Smooth muscle cell (in vitro differentiated cells): ENCODE measurements at regions not wholly inside any gene's neighbourhood (a gene's known extent, or its start where the extent isn't known, plus 50 kb on each side); places are given as distances from the start of the nearest gene placed in this dataset.

Experiments
- DNase-seq: peaks from one replicate; lab custom pipeline; 2025; ENCODE audit not compliant: unreplicated experiment; lab: John Stamatoyannopoulos, UW
- H2AFZ ChIP-seq: fragments of 200-600 bp; sonication (generic); 2 replicates; pipeline ENCODE4 v1.6.0; 2016; ENCODE audit warnings: antibody characterized with exemption, low read depth, mild to moderate bottlenecking
- H3F3A ChIP-seq: fragments of 200-600 bp; sonication (generic); 2 replicates; pipeline ENCODE4 v1.6.0; 2017; ENCODE audit warnings: antibody characterized with exemption, low read depth
- H3K27ac ChIP-seq: fragments of 200-600 bp; sonication (generic); 2 replicates; pipeline ENCODE4 v1.5.1; 2016; ENCODE audit warnings: low read depth, mild to moderate bottlenecking
- H3K27me3 ChIP-seq: fragments of 200-600 bp; sonication (generic); 2 replicates; pipeline ENCODE4 v1.6.1; 2016; ENCODE audit warnings: low read depth, mild to moderate bottlenecking
- H3K36me3 ChIP-seq: fragments of 200-600 bp; sonication (generic); 2 replicates; pipeline ENCODE4 v1.5.1; 2016; ENCODE audit warnings: low read depth
- H3K4me1 ChIP-seq: fragments of 200-600 bp; sonication (generic); 2 replicates; pipeline ENCODE4 v1.5.1; 2016; ENCODE audit warnings: low read depth
- H3K4me2 ChIP-seq: fragments of 200-600 bp; sonication (generic); 2 replicates; pipeline ENCODE4 v1.6.0; 2016; ENCODE audit warnings: mild to moderate bottlenecking
- H3K4me3 ChIP-seq: fragments of 200-600 bp; sonication (generic); 2 replicates; pipeline ENCODE4 v1.5.1; 2016; ENCODE audit warnings: mild to moderate bottlenecking
- H3K79me2 ChIP-seq: fragments of 200-600 bp; sonication (generic); 2 replicates; pipeline ENCODE4 v1.6.0; 2016; ENCODE audit warnings: low read depth, mild to moderate bottlenecking
- H3K9ac ChIP-seq: fragments of 200-600 bp; sonication (generic); 2 replicates; pipeline ENCODE4 v1.6.0; 2016; ENCODE audit warnings: low read depth
- H3K9me3 ChIP-seq: fragments of 200-600 bp; sonication (generic); replicated peaks from 2 replicates; pipeline ENCODE4 v1.5.1; 2016; ENCODE audit warnings: low read depth
- H4K20me1 ChIP-seq: fragments of 200-600 bp; sonication (generic); 2 replicates; pipeline ENCODE4 v1.6.0; 2016; ENCODE audit warnings: low read depth
- WGBS: methylation state at CpG from one replicate; pipeline ENCODE4 v1.1.7; 2016; ENCODE audit warnings: low lambda C conversion rate; 5-methylcytosine and 5-hydroxymethylcytosine counted together
- TF ChIP-seq, protein P1 (sequence below): fragments of 200-600 bp; sonication (generic); IDR thresholded peaks from 2 replicates; pipeline ENCODE4 v1.5.1; 2017; ENCODE audit warnings: borderline replicate concordance, mild to moderate bottlenecking, antibody characterized with exemption; ENCODE audit not compliant: insufficient read depth, poor library complexity, severe bottlenecking

DNA sequence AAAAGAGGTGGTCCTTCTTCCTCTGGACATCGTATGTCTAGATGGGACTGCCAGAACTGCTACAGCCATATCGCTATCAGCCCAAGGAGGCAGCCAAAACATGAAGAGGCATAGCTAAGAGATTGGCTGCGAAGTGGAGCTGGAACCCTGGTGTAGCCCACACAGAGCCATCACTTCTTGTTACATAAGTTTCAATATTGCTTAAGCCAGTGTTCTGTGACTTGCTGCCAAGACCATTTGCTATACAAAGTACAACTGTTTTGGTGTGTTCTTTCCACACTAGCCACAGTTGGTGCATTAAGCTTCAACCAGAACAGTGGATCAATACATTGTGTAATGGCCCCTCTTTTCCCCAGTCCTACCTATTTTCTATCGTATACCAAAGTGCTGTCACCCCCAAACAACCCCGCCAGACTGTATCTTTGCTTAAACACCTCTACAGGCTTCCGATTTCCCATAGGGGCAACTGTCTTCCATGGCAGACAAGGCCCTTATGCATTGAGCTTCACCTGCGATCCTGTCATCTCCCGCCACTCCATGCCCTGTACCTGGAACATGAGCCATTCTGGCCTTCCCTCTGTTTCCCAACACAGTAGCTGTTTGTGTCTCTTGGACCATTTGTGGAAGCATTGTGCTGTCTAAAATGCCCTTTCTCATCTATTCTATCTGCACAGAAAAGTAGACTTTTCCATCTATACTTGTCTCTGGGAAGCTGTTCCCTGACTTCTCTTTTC lies 241.8 kb downstream of the TTLL7 start:
- TF ChIP-seq, protein P1, sequence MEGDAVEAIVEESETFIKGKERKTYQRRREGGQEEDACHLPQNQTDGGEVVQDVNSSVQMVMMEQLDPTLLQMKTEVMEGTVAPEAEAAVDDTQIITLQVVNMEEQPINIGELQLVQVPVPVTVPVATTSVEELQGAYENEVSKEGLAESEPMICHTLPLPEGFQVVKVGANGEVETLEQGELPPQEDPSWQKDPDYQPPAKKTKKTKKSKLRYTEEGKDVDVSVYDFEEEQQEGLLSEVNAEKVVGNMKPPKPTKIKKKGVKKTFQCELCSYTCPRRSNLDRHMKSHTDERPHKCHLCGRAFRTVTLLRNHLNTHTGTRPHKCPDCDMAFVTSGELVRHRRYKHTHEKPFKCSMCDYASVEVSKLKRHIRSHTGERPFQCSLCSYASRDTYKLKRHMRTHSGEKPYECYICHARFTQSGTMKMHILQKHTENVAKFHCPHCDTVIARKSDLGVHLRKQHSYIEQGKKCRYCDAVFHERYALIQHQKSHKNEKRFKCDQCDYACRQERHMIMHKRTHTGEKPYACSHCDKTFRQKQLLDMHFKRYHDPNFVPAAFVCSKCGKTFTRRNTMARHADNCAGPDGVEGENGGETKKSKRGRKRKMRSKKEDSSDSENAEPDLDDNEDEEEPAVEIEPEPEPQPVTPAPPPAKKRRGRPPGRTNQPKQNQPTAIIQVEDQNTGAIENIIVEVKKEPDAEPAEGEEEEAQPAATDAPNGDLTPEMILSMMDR: no peak
- H3K79me2 ChIP-seq: no peaks in the 10 kb centered on the region
- H3F3A ChIP-seq: no peaks in the 10 kb centered on the region
- H3K27me3 ChIP-seq: peaks cover 4% of the 10 kb centered on the region
- no peak for DNase-seq
- H3K4me2 ChIP-seq: no peak overlapping the region
- H3K9ac ChIP-seq: no peak overlapping the region
- no peak overlapping the region for H3K27ac ChIP-seq
- no peaks in the 10 kb centered on the region for H4K20me1 ChIP-seq
- no peak overlapping the region for H2AFZ ChIP-seq
- WGBS: 94% methylated on average over 8 of the region's 8 CpGs
- H3K4me1 ChIP-seq: peaks cover 18% of the 10 kb centered on the region
- H3K4me3 ChIP-seq: no peak overlapping the region
- H3K9me3 ChIP-seq: no peaks in the 10 kb centered on the region
- H3K36me3 ChIP-seq: no peaks in the 10 kb centered on the region

DNA sequence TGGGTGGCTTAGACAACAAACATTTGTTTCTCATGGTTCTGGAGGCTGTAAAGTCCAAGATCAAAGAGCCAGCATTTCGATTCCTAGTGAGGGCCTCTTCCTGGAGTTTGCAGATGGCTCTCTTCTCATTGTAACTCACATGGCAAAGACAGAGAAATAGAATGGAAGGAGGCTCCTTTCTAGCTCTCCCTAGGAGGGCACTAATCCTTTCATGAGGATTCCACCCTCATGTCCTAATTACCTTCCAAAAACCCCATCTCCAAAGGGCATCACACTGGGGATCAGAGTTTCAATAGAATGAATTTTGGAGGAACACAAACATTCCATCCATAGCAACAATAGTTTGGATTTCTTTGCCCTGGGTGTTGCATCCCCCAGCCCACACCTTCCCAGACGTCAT lies 247.3 kb downstream of the TTLL7 start:
- H3K27me3 ChIP-seq: no peaks in the 10 kb centered on the region
- H3K36me3 ChIP-seq: no peaks in the 10 kb centered on the region
- no peaks in the 10 kb centered on the region for H3K79me2 ChIP-seq
- no peak overlapping the region for H3K9ac ChIP-seq
- no peak for DNase-seq
- no peaks in the 10 kb centered on the region for H4K20me1 ChIP-seq
- H3K27ac ChIP-seq: no peak overlapping the region
- H3F3A ChIP-seq: no peaks in the 10 kb centered on the region
- H3K4me3 ChIP-seq: no peak overlapping the region
- H3K9me3 ChIP-seq: no peaks in the 10 kb centered on the region
- TF ChIP-seq, protein P1: no peak
- H3K4me2 ChIP-seq: no peak overlapping the region
- 77% methylated on average over 2 of the region's 2 CpGs for WGBS
- H3K4me1 ChIP-seq: peaks cover 24% of the 10 kb centered on the region
- H2AFZ ChIP-seq: no peak overlapping the region

DNA sequence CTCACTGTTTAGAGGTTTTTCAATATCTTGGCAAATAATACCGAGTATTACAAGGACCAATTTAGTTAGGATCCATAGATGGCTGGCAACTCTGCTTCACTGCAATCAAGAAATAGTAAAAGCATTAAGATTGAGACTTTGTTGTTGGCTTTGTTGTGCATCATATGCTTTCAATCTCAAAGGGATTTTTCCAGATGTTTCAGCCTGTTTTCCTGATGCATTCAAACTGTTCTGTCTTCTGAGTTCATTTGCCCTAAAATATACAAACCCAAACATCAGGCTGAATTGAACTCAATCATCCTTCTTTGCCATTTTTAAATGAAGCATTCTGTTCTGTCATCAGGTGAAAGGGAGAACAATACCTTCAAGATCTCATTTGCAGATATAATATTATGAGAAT lies 248.7 kb downstream of the TTLL7 start:
- Histone ChIP-seq H3K36me3 (no peaks in the 10 kb centered on the region), H2AFZ (no peak overlapping the region), H3K4me3 (no peak overlapping the region), H3K9me3 (no peaks in the 10 kb centered on the region), H3K9ac (no peak overlapping the region), H4K20me1 (no peaks in the 10 kb centered on the region), H3F3A (no peaks in the 10 kb centered on the region), H3K27ac (no peak overlapping the region), H3K79me2 (no peaks in the 10 kb centered on the region), H3K4me2 (no peak overlapping the region), H3K4me1 (peaks cover 24% of the 10 kb centered on the region), H3K27me3 (no peaks in the 10 kb centered on the region)
- 86% methylated on average over 1 of the region's 1 CpG for WGBS
- no peak for DNase-seq
- TF ChIP-seq, protein P1: no peak
